MM.1S (cell line): ENCODE measurements at regions not wholly inside any gene's neighbourhood (a gene's known extent, or its start where the extent isn't known, plus 50 kb on each side); places are given as distances from the start of the nearest gene placed in this dataset.

Experiments used
- EZH2 ChIP-seq: fragments of 300-600 bp; sonication (generic); optimal IDR thresholded peaks from 2 replicates; pipeline ENCODE3; 2017; ENCODE audit warnings: low read depth, mild to moderate bottlenecking, antibody characterized with exemption, low read length, mixed read lengths
- TF ChIP-seq, protein P1 (sequence below): fragments of 300-600 bp; sonication (generic); IDR thresholded peaks from 2 replicates; pipeline ENCODE4 v1.5.1; 2016; ENCODE audit warnings: antibody characterized with exemption, low read length, mixed read lengths

DNA sequence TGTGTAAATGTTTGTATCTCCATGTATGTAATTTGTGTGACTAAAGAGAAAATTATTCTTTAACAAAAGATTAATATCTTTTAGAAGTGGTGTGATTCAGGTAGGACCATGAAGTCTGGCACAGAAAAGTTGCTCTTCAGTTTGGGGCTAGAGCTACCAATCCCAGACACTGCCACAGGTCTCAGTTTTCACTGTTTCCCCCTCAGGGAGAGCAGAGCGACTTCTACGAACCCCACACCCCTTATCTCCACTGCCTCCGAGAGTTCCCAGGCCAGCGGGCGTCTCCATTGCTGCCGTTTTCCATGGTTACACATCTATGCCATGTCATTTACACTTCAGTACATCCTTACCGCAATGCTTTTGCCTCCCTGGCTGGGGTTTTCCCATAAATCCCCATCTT lies 93.0 kb upstream of the SMYD2 start:
- no peak for TF ChIP-seq EZH2
- TF ChIP-seq, protein P1, sequence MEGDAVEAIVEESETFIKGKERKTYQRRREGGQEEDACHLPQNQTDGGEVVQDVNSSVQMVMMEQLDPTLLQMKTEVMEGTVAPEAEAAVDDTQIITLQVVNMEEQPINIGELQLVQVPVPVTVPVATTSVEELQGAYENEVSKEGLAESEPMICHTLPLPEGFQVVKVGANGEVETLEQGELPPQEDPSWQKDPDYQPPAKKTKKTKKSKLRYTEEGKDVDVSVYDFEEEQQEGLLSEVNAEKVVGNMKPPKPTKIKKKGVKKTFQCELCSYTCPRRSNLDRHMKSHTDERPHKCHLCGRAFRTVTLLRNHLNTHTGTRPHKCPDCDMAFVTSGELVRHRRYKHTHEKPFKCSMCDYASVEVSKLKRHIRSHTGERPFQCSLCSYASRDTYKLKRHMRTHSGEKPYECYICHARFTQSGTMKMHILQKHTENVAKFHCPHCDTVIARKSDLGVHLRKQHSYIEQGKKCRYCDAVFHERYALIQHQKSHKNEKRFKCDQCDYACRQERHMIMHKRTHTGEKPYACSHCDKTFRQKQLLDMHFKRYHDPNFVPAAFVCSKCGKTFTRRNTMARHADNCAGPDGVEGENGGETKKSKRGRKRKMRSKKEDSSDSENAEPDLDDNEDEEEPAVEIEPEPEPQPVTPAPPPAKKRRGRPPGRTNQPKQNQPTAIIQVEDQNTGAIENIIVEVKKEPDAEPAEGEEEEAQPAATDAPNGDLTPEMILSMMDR, result no peak
